Tibial nerve (tissue), 4 donors: ENCODE measurements at regions not wholly inside any gene's neighbourhood (a gene's known extent, or its start where the extent isn't known, plus 50 kb on each side); places are given as distances from the start of the nearest gene placed in this dataset.
"Not testable (repeated sequence)": the region's sequence is repeated elsewhere in the genome, so short reads cannot be mapped to it uniquely, and the experiment has no call there.

Experiments used
- DNase-seq, 2 donors: peaks; one replicate each; pipeline ENCODE4 v3.0.0-alpha.2; 2019; ENCODE audit warnings: low spot score in 2 of 2
- H3K27ac ChIP-seq, 4 donors: fragments of 200-600 bp; sonication (generic) in 3 of 4; one replicate each; pipeline ENCODE4 v1.5.1; 2017 to 2019; ENCODE audit warnings: mild to moderate bottlenecking in 1 of 4
- H3K27me3 ChIP-seq, 2 donors: fragments of 200-600 bp; sonication (generic) in 1 of 2; one replicate each; pipeline versions ENCODE4 v1.5.1 to v1.6.0; 2017 to 2019
- H3K36me3 ChIP-seq, 3 donors: fragments of 200-600 bp; sonication (generic); one replicate each; pipeline ENCODE4 v1.5.1; 2018 to 2019
- H3K4me1 ChIP-seq, 4 donors: fragments of 200-600 bp; sonication (generic) in 3 of 4; one replicate each; pipeline ENCODE4 v1.5.1; 2017 to 2019
- H3K4me3 ChIP-seq, 4 donors: fragments of 200-600 bp; sonication (generic) in 3 of 4; one replicate each; pipeline ENCODE4 v1.5.1; 2017 to 2019; ENCODE audit warnings: mild to moderate bottlenecking in 1 of 4, moderate library complexity in 1 of 4
- H3K9me3 ChIP-seq, 4 donors: fragments of 200-600 bp; sonication (generic) in 3 of 4; one replicate each; pipeline ENCODE4 v1.5.1; 2017 to 2019
- EP300 ChIP-seq, 2 donors: sonication (generic); formaldehyde crosslinking; IDR thresholded peaks; one replicate each; pipeline ENCODE4 v1.6.1; 2017; ENCODE audit warnings: antibody characterized with exemption in 2 of 2, mild to moderate bottlenecking in 1 of 2
- POLR2A ChIP-seq, 2 donors: fragments of 450-650 bp; IDR thresholded peaks; one replicate each; pipeline ENCODE4 v1.6.1; 2017; ENCODE audit warnings: antibody characterized with exemption in 2 of 2, mild to moderate bottlenecking in 2 of 2, moderate library complexity in 2 of 2
- WGBS, 2 donors: methylation state at CpG; one replicate each; pipeline ENCODE4 v1.1.5; 2018; 5-methylcytosine and 5-hydroxymethylcytosine counted together
- TF ChIP-seq, protein P1 (sequence below), 5 experiments: fragments of 200-600 bp in 3 of 5; fragments of 450-650 bp in 2 of 5; sonication (generic) in 3 of 5; IDR thresholded peaks; one replicate each; pipeline ENCODE4 v1.5.1; 2016 to 2019; ENCODE audit warnings: antibody characterized with exemption in 5 of 5, mild to moderate bottlenecking in 3 of 5, moderate library complexity in 2 of 5

GRCh38 chr7:63047546-63047945 lies 951.1 kb upstream of the ZNF722 start:
- no peaks in the 10 kb centered on the region for H3K27me3 ChIP-seq
- H3K4me1 ChIP-seq: no peaks in the 10 kb centered on the region
- WGBS, 2 donors: 62 to 64% methylated on average over 3 of the region's 3 CpGs
- H3K4me3 ChIP-seq: no peak overlapping the region
- TF ChIP-seq, protein P1, sequence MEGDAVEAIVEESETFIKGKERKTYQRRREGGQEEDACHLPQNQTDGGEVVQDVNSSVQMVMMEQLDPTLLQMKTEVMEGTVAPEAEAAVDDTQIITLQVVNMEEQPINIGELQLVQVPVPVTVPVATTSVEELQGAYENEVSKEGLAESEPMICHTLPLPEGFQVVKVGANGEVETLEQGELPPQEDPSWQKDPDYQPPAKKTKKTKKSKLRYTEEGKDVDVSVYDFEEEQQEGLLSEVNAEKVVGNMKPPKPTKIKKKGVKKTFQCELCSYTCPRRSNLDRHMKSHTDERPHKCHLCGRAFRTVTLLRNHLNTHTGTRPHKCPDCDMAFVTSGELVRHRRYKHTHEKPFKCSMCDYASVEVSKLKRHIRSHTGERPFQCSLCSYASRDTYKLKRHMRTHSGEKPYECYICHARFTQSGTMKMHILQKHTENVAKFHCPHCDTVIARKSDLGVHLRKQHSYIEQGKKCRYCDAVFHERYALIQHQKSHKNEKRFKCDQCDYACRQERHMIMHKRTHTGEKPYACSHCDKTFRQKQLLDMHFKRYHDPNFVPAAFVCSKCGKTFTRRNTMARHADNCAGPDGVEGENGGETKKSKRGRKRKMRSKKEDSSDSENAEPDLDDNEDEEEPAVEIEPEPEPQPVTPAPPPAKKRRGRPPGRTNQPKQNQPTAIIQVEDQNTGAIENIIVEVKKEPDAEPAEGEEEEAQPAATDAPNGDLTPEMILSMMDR (IDR thresholded peaks at IDR 0.05): no peak
- peaks cover 0 to 53% (median 0%) of the 10 kb centered on the region in 4 donors for H3K9me3 ChIP-seq
- H3K27ac ChIP-seq: no peak overlapping the region
- no peak for DNase-seq
- H3K36me3 ChIP-seq: no peaks in the 10 kb centered on the region

GRCh38 chr7:63054191-63054661 lies 944.4 kb upstream of the ZNF722 start:
- no peak for DNase-seq
- Histone ChIP-seq H3K4me3 (no peak overlapping the region), H3K9me3 (peaks cover 0 to 67% (median 2%) of the 10 kb centered on the region in 4 donors), H3K27ac (no peak overlapping the region), H3K4me1 (no peaks in the 10 kb centered on the region), H3K27me3 (no peaks in the 10 kb centered on the region), H3K36me3 (no peaks in the 10 kb centered on the region)
- TF ChIP-seq POLR2A (IDR thresholded peaks at IDR 0.05) (no peak), EP300 (IDR thresholded peaks at IDR 0.05) (no peak)
- TF ChIP-seq, protein P1 (IDR thresholded peaks at IDR 0.05): no peak
- 60 to 73% methylated on average over 37 to 40 of the region's 45 CpGs for WGBS, 2 donors

GRCh38 chr7:63057265-63057664 lies 941.4 kb upstream of the ZNF722 start:
- no peaks in the 10 kb centered on the region for H3K4me1 ChIP-seq
- DNase-seq: no peak
- H3K4me3 ChIP-seq: no peak overlapping the region
- H3K27ac ChIP-seq: no peak overlapping the region
- H3K27me3 ChIP-seq: no peaks in the 10 kb centered on the region
- H3K36me3 ChIP-seq: no peaks in the 10 kb centered on the region
- 85 to 88% methylated on average over 5 of the region's 5 CpGs for WGBS, 2 donors
- no peak for TF ChIP-seq EP300 (IDR thresholded peaks at IDR 0.05)
- TF ChIP-seq, protein P1 (IDR thresholded peaks at IDR 0.05): no peak
- TF ChIP-seq POLR2A (IDR thresholded peaks at IDR 0.05): no peak
- peaks cover 0 to 61% (median 2%) of the 10 kb centered on the region in 4 donors for H3K9me3 ChIP-seq

- not testable (repeated sequence) for H3K27me3 ChIP-seq, H3K4me1 ChIP-seq, DNase-seq, H3K36me3 ChIP-seq, H3K27ac ChIP-seq, H3K4me3 ChIP-seq
- peaks cover 0 to 36% (median 0%) of the 10 kb centered on the region in 4 donors for H3K9me3 ChIP-seq
- 73 to 85% methylated on average over 8 of the region's 9 CpGs for WGBS, 2 donors
Observed at GRCh38 chr7:63060701-63061100, 937.9 kb upstream of the ZNF722 start.

DNA sequence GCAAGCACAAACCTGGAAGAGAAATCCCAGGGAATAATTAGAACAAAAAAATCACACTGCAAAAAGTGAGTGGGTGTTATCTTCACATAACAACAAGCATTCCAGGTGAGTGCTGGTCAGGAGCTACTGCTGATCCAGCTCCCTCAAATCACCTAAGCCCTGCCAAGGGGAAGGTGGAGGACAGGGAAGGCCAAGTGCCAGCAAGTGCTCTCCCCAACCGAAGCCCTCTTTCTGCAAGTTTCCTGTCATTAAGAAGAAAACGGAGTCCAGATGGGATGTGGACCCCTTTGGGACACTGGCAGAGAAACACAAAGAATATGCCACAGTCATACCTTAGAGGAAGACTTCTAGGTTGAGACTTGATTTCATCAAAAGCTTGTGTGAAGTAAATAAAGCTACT lies 933.0 kb upstream of the ZNF722 start:
- Histone ChIP-seq H3K4me1 (no peaks in the 10 kb centered on the region), H3K4me3 (no peak overlapping the region), H3K27ac (no peak overlapping the region), H3K27me3 (no peaks in the 10 kb centered on the region), H3K36me3 (no peaks in the 10 kb centered on the region), H3K9me3 (peaks cover 0 to 32% (median 0%) of the 10 kb centered on the region in 4 donors)
- no peak for TF ChIP-seq EP300 (IDR thresholded peaks at IDR 0.05)
- TF ChIP-seq POLR2A (IDR thresholded peaks at IDR 0.05): no peak
- TF ChIP-seq, protein P1 (IDR thresholded peaks at IDR 0.05): no peak
- DNase-seq: no peak
- WGBS, 2 donors: 61 to 63% methylated on average over 2 of the region's 2 CpGs

- not testable (repeated sequence) for H3K4me1 ChIP-seq, H3K36me3 ChIP-seq, H3K4me3 ChIP-seq, H3K27me3 ChIP-seq, DNase-seq, H3K27ac ChIP-seq
- 46 to 59% methylated on average over 4 of the region's 4 CpGs for WGBS, 2 donors
- peaks cover 0 to 36% (median 0%) of the 10 kb centered on the region in 4 donors for H3K9me3 ChIP-seq
Observed at GRCh38 chr7:63066235-63066634, 932.4 kb upstream of the ZNF722 start.
